ENCODE measurements at regions not wholly inside any gene's neighbourhood (a gene's known extent, or its start where the extent isn't known, plus 50 kb on each side); places are given as distances from the start of the nearest gene placed in this dataset.

DNA sequence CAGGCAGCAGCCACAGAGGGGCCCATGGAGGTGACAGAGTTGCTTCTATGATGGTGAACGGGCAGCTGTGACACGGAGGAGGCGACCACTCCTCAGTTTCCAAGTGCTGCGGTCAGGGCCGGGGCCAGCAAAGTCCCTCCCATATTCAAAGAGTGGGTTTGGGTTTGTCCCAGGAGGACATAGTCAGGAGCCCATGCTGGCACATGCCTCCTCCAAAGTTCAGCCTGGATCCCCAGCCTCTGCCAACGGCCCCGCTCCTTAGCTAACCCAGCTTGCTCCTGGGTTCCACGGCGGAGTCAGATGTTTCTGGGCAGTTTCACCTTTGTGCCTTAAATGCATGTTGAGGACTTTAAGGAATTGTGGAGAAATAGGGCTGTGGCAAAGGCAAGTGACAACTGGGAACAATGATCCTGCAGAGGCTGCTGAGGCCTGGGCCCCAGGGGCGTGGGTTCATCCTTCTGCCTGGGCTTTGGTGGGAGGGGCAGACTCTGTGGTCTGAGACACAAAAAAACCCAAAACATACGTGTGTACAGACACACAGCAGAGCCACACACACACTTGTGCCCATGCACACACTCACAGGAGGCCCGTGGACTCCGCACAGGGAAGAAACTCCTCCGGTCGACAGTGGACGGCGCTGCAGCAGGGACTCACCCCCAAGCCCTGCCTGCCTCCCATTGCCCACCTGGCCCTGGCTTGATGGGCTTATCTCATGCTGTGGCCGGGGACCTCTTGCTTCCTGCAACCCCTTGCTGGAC lies 399.4 kb downstream of the TMEM121 start:
- TF ChIP-seq EZH2 (IDR thresholded peaks at IDR 0.05; ENCODE audit: insufficient read depth, poor library complexity, severe bottlenecking) (no peak), EZH2phosphoT487 (IDR thresholded peaks at IDR 0.05; ENCODE audit: insufficient read depth, low read depth) (no peak)
